Smooth muscle cell (in vitro differentiated cells): ENCODE measurements at regions not wholly inside any gene's neighbourhood (a gene's known extent, or its start where the extent isn't known, plus 50 kb on each side); places are given as distances from the start of the nearest gene placed in this dataset.
A peak's percentile ranks its signal among the peaks of the same experiment; 100 is the strongest.

Source experiments
- DNase-seq: peaks from one replicate; lab custom pipeline; 2025; ENCODE audit not compliant: unreplicated experiment; lab: John Stamatoyannopoulos, UW
- H2AFZ ChIP-seq: fragments of 200-600 bp; sonication (generic); 2 replicates; pipeline ENCODE4 v1.6.0; 2016; ENCODE audit warnings: antibody characterized with exemption, low read depth, mild to moderate bottlenecking
- H3F3A ChIP-seq: fragments of 200-600 bp; sonication (generic); 2 replicates; pipeline ENCODE4 v1.6.0; 2017; ENCODE audit warnings: antibody characterized with exemption, low read depth
- H3K27ac ChIP-seq: fragments of 200-600 bp; sonication (generic); 2 replicates; pipeline ENCODE4 v1.5.1; 2016; ENCODE audit warnings: low read depth, mild to moderate bottlenecking
- H3K27me3 ChIP-seq: fragments of 200-600 bp; sonication (generic); 2 replicates; pipeline ENCODE4 v1.6.1; 2016; ENCODE audit warnings: low read depth, mild to moderate bottlenecking
- H3K36me3 ChIP-seq: fragments of 200-600 bp; sonication (generic); 2 replicates; pipeline ENCODE4 v1.5.1; 2016; ENCODE audit warnings: low read depth
- H3K4me1 ChIP-seq: fragments of 200-600 bp; sonication (generic); 2 replicates; pipeline ENCODE4 v1.5.1; 2016; ENCODE audit warnings: low read depth
- H3K4me2 ChIP-seq: fragments of 200-600 bp; sonication (generic); 2 replicates; pipeline ENCODE4 v1.6.0; 2016; ENCODE audit warnings: mild to moderate bottlenecking
- H3K4me3 ChIP-seq: fragments of 200-600 bp; sonication (generic); 2 replicates; pipeline ENCODE4 v1.5.1; 2016; ENCODE audit warnings: mild to moderate bottlenecking
- H3K79me2 ChIP-seq: fragments of 200-600 bp; sonication (generic); 2 replicates; pipeline ENCODE4 v1.6.0; 2016; ENCODE audit warnings: low read depth, mild to moderate bottlenecking
- H3K9ac ChIP-seq: fragments of 200-600 bp; sonication (generic); 2 replicates; pipeline ENCODE4 v1.6.0; 2016; ENCODE audit warnings: low read depth
- H3K9me3 ChIP-seq: fragments of 200-600 bp; sonication (generic); replicated peaks from 2 replicates; pipeline ENCODE4 v1.5.1; 2016; ENCODE audit warnings: low read depth
- H4K20me1 ChIP-seq: fragments of 200-600 bp; sonication (generic); 2 replicates; pipeline ENCODE4 v1.6.0; 2016; ENCODE audit warnings: low read depth
- CTCF ChIP-seq: fragments of 200-600 bp; sonication (generic); IDR thresholded peaks from 2 replicates; pipeline ENCODE4 v1.5.1; 2017; ENCODE audit warnings: borderline replicate concordance, mild to moderate bottlenecking, antibody characterized with exemption; ENCODE audit not compliant: insufficient read depth, poor library complexity, severe bottlenecking
- WGBS: methylation state at CpG from one replicate; pipeline ENCODE4 v1.1.7; 2016; ENCODE audit warnings: low lambda C conversion rate; 5-methylcytosine and 5-hydroxymethylcytosine counted together

GRCh38 chr12:65532162-65532561 is 253.7 kb downstream of the MSRB3 start:
- Histone ChIP-seq H3K36me3 (no peaks in the 10 kb centered on the region), H3K4me1 (peaks cover 30% of the 10 kb centered on the region), H3K9me3 (no peaks in the 10 kb centered on the region), H3K79me2 (no peaks in the 10 kb centered on the region), H4K20me1 (no peaks in the 10 kb centered on the region), H3K4me2 (peak overlapping the region; percentile 53), H3F3A (peaks cover 29% of the 10 kb centered on the region), H2AFZ (no peak overlapping the region), H3K27ac (peak overlapping the region; percentile 97), H3K27me3 (no peaks in the 10 kb centered on the region), H3K4me3 (no peak overlapping the region), H3K9ac (peak overlapping the region; percentile 50)
- TF ChIP-seq CTCF = no peak
- DNase-seq = no peak
- WGBS = 50% methylated on average over 2 of the region's 2 CpGs

- Histone ChIP-seq H3K36me3 (no peaks in the 10 kb centered on the region), H3K79me2 (no peaks in the 10 kb centered on the region), H3K27ac (peak overlapping the region; percentile 97), H3K9ac (peak overlapping the region; percentile 50), H3F3A (peaks cover 33% of the 10 kb centered on the region), H3K9me3 (no peaks in the 10 kb centered on the region), H2AFZ (no peak overlapping the region), H4K20me1 (no peaks in the 10 kb centered on the region), H3K4me2 (peak overlapping the region; percentile 53), H3K4me1 (peaks cover 30% of the 10 kb centered on the region), H3K27me3 (no peaks in the 10 kb centered on the region), H3K4me3 (no peak overlapping the region)
- WGBS = 19% methylated on average over 5 of the region's 5 CpGs
- DNase-seq = no peak
- no peak for TF ChIP-seq CTCF
Observed at GRCh38 chr12:65532764-65533163, 254.3 kb downstream of the MSRB3 start.

- TF ChIP-seq CTCF = no peak
- Histone ChIP-seq H3K4me3 (no peak overlapping the region), H3K4me2 (peak overlapping the region; percentile 53), H2AFZ (no peak overlapping the region), H3K79me2 (no peaks in the 10 kb centered on the region), H3K36me3 (no peaks in the 10 kb centered on the region), H4K20me1 (no peaks in the 10 kb centered on the region), H3K27ac (peak overlapping the region; percentile 97), H3K9me3 (no peaks in the 10 kb centered on the region), H3F3A (peaks cover 38% of the 10 kb centered on the region), H3K9ac (peak overlapping the region; percentile 45), H3K27me3 (no peaks in the 10 kb centered on the region), H3K4me1 (peaks cover 30% of the 10 kb centered on the region)
- no peak for DNase-seq
- WGBS = 22% methylated on average over 10 of the region's 10 CpGs
Observed at GRCh38 chr12:65533177-65533883, 254.8 kb downstream of the MSRB3 start.
